ENCODE measurements at regions not wholly inside any gene's neighbourhood (a gene's known extent, or its start where the extent isn't known, plus 50 kb on each side); places are given as distances from the start of the nearest gene placed in this dataset.

- TF ChIP-seq FOXP2 (optimal IDR thresholded peaks at IDR 0.05; ENCODE audit: borderline replicate concordance, extremely low read depth, extremely low read length, insufficient read depth), result no peak
- TF ChIP-seq, protein P1, sequence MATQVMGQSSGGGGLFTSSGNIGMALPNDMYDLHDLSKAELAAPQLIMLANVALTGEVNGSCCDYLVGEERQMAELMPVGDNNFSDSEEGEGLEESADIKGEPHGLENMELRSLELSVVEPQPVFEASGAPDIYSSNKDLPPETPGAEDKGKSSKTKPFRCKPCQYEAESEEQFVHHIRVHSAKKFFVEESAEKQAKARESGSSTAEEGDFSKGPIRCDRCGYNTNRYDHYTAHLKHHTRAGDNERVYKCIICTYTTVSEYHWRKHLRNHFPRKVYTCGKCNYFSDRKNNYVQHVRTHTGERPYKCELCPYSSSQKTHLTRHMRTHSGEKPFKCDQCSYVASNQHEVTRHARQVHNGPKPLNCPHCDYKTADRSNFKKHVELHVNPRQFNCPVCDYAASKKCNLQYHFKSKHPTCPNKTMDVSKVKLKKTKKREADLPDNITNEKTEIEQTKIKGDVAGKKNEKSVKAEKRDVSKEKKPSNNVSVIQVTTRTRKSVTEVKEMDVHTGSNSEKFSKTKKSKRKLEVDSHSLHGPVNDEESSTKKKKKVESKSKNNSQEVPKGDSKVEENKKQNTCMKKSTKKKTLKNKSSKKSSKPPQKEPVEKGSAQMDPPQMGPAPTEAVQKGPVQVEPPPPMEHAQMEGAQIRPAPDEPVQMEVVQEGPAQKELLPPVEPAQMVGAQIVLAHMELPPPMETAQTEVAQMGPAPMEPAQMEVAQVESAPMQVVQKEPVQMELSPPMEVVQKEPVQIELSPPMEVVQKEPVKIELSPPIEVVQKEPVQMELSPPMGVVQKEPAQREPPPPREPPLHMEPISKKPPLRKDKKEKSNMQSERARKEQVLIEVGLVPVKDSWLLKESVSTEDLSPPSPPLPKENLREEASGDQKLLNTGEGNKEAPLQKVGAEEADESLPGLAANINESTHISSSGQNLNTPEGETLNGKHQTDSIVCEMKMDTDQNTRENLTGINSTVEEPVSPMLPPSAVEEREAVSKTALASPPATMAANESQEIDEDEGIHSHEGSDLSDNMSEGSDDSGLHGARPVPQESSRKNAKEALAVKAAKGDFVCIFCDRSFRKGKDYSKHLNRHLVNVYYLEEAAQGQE (IDR thresholded peaks at IDR 0.05; ENCODE audit: insufficient read depth in 1 of 2, low read depth in 2 of 2, low read length in 2 of 2), result no peak
- no peak for TF ChIP-seq SIN3A (IDR thresholded peaks at IDR 0.05; ENCODE audit: borderline replicate concordance, insufficient read depth, low read length)
- TF ChIP-seq POLR2AphosphoS5 (IDR thresholded peaks at IDR 0.05; ENCODE audit: low read depth, low read length), result no peak
- TF ChIP-seq TAF1 (IDR thresholded peaks at IDR 0.05; ENCODE audit: borderline replicate concordance, insufficient read depth, low read length), result no peak
Measured at GRCh38 chr12:131613678-131614077, 97.2 kb upstream of the SFSWAP start.

- TF ChIP-seq SIN3A (IDR thresholded peaks at IDR 0.05; ENCODE audit: borderline replicate concordance, insufficient read depth, low read length) (no peak), TAF1 (IDR thresholded peaks at IDR 0.05; ENCODE audit: borderline replicate concordance, insufficient read depth, low read length) (no peak), FOXP2 (optimal IDR thresholded peaks at IDR 0.05; ENCODE audit: borderline replicate concordance, extremely low read depth, extremely low read length, insufficient read depth) (no peak), POLR2AphosphoS5 (IDR thresholded peaks at IDR 0.05; ENCODE audit: low read depth, low read length) (no peak)
- TF ChIP-seq, protein P1 (IDR thresholded peaks at IDR 0.05; ENCODE audit: insufficient read depth in 1 of 2, low read depth in 2 of 2, low read length in 2 of 2), result no peak
Measured at GRCh38 chr12:131615326-131616042, 95.4 kb upstream of the SFSWAP start.

DNA sequence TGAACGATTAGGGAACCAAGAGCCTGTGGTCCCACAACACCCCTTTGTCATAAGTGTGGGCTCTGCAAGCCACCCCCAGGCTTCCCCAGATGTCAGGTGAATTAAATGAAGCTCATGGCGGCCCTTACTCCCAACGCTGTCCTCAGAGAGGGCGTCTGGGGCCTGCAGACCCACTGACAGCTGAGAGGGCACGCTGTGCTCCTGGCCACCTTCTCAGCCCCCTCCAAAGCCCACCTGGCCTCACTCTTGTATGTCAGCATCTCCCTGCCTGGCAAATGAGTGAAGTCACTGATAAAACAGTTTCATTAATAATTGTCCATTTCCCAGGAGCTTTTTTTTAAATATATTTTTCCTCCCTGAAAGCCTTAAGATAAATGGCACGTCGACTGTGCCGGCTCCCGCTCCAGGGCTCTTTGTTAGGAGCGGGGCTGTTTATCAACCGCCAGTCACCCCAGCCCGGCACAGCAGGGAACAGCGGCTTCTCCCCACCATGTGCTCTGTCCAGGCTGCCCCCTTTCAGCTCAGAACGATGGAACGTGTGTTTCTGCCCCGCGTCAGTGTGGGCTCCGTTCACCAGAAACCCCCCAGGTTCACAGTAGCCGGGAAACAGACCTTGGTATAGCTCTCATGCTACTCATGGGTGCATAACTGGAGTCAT lies 94.7 kb upstream of the SFSWAP start:
- TF ChIP-seq FOXP2 (optimal IDR thresholded peaks at IDR 0.05; ENCODE audit: borderline replicate concordance, extremely low read depth, extremely low read length, insufficient read depth) (no peak), POLR2AphosphoS5 (IDR thresholded peaks at IDR 0.05; ENCODE audit: low read depth, low read length) (no peak), SIN3A (IDR thresholded peaks at IDR 0.05; ENCODE audit: borderline replicate concordance, insufficient read depth, low read length) (no peak), TAF1 (IDR thresholded peaks at IDR 0.05; ENCODE audit: borderline replicate concordance, insufficient read depth, low read length) (no peak)
- TF ChIP-seq, protein P1 (IDR thresholded peaks at IDR 0.05; ENCODE audit: insufficient read depth in 1 of 2, low read depth in 2 of 2, low read length in 2 of 2), result no peak

GRCh38 chr12:131616738-131617137 lies 94.2 kb upstream of the SFSWAP start:
- TF ChIP-seq, protein P1 (IDR thresholded peaks at IDR 0.05; ENCODE audit: insufficient read depth in 1 of 2, low read depth in 2 of 2, low read length in 2 of 2), result no peak
- TF ChIP-seq POLR2AphosphoS5 (IDR thresholded peaks at IDR 0.05; ENCODE audit: low read depth, low read length), result no peak
- TF ChIP-seq FOXP2 (optimal IDR thresholded peaks at IDR 0.05; ENCODE audit: borderline replicate concordance, extremely low read depth, extremely low read length, insufficient read depth), result no peak
- no peak for TF ChIP-seq SIN3A (IDR thresholded peaks at IDR 0.05; ENCODE audit: borderline replicate concordance, insufficient read depth, low read length)
- no peak for TF ChIP-seq TAF1 (IDR thresholded peaks at IDR 0.05; ENCODE audit: borderline replicate concordance, insufficient read depth, low read length)

Data from PFSK-1 (cell line).